ENCODE measurements at regions not wholly inside any gene's neighbourhood (a gene's known extent, or its start where the extent isn't known, plus 50 kb on each side); places are given as distances from the start of the nearest gene placed in this dataset.

DNA sequence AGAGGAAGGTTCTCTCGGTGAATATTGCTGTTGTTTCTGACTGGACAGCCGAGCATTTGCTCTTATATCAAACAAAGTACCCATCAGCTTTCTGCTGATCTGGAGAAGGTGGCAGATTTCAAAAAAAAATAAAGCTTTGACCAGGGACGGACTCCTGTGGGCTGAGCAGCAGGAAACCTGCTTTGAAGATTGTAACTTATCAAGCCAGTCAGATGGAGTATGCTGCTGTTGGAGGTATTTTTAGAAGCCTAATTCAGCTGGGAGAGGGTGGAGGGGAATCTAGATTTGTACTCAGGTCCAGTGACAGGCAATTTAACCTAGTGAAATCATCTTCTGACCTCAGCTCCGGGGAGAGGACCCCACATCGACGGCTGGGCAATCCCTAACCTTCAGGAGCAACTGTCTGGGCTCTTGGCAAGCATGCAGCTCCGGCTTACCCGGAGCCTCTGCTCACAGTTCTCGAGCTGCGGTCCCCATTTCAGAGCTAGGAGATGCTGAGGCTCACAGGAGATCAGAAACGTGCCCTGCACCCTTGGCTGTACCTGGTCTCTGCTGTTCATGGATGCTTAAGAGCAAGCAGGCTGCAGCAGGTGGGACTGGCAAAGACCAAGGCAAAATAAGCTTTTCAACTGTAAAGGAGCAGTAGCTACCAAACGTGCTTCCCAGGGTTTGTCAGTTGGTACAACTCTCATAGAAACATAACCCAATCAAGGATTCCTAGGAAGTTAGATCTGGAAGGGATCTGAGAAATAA, 89.3 kb upstream of the ST8SIA2 start:
- no peaks in the 10 kb centered on the region for H4K20me1 ChIP-seq (ENCODE audit: insufficient read depth, low read length)
- H3K9ac ChIP-seq (ENCODE audit: insufficient read depth, low read length, poor library complexity, severe bottlenecking), result no peak overlapping the region
- 18% methylated on average over 9 of the region's 12 CpGs for WGBS (ENCODE audit: insufficient coverage)
- no peaks in the 10 kb centered on the region for H3K79me2 ChIP-seq (ENCODE audit: insufficient read depth, low read length)
- H3K4me1 Mint-ChIP-seq, result peaks cover 2% of the 10 kb centered on the region
- H3K36me3 ChIP-seq (replicated peaks in 1 of 2; ENCODE audit: control insufficient read depth in 1 of 2, insufficient read depth in 2 of 2, low read length in 2 of 2), result no peaks in the 10 kb centered on the region
- TF ChIP-seq, protein P1, sequence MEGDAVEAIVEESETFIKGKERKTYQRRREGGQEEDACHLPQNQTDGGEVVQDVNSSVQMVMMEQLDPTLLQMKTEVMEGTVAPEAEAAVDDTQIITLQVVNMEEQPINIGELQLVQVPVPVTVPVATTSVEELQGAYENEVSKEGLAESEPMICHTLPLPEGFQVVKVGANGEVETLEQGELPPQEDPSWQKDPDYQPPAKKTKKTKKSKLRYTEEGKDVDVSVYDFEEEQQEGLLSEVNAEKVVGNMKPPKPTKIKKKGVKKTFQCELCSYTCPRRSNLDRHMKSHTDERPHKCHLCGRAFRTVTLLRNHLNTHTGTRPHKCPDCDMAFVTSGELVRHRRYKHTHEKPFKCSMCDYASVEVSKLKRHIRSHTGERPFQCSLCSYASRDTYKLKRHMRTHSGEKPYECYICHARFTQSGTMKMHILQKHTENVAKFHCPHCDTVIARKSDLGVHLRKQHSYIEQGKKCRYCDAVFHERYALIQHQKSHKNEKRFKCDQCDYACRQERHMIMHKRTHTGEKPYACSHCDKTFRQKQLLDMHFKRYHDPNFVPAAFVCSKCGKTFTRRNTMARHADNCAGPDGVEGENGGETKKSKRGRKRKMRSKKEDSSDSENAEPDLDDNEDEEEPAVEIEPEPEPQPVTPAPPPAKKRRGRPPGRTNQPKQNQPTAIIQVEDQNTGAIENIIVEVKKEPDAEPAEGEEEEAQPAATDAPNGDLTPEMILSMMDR (IDR thresholded peaks at IDR 0.05), result no peak
- H3K9me3 ChIP-seq (replicated peaks in 1 of 2; ENCODE audit: control insufficient read depth in 1 of 2, insufficient read depth in 1 of 2, low read length in 2 of 2), result peaks cover 0 to 3% of the 10 kb centered on the region in 2 donors
- H3K4me3 Mint-ChIP-seq, result peak overlapping the region in 1 of 2 donors; percentile 18
- H3K36me3 Mint-ChIP-seq, result no peaks in the 10 kb centered on the region
- no peak for DNase-seq
- H3K9me3 Mint-ChIP-seq, result peaks cover 2 to 10% (median 5%) of the 10 kb centered on the region in 7 donors
- H3K27me3 ChIP-seq (ENCODE audit: control insufficient read depth in 2 of 2, insufficient read depth in 2 of 2, low read length in 2 of 2), result peaks cover 5 to 12% of the 10 kb centered on the region in 2 donors
- intact Hi-C loops (cut with micrococcal nuclease), result no loop called here
- H3K27ac Mint-ChIP-seq, result peak overlapping the region in 1 of 7 donors; percentile 50
- no peak overlapping the region for H2AFZ ChIP-seq (ENCODE audit: insufficient read depth, low read depth, low read length, poor library complexity, severe bottlenecking)
- H3K4me1 ChIP-seq (ENCODE audit: control insufficient read depth in 1 of 2, insufficient read depth in 2 of 2, low read length in 2 of 2), result no peaks in the 10 kb centered on the region
- no peak overlapping the region for H3K4me2 ChIP-seq (replicated peaks; ENCODE audit: extremely low read depth, low read length, poor library complexity, severe bottlenecking)
- H3K27ac ChIP-seq (ENCODE audit: low read depth in 1 of 2, low read length in 2 of 2), result no peak overlapping the region
- H3K27me3 Mint-ChIP-seq (ENCODE audit: low read depth in 3 of 3), result peaks cover 6 to 12% (median 8%) of the 10 kb centered on the region in 3 donors
- H3K4me3 ChIP-seq (replicated peaks in 1 of 3; ENCODE audit: low read depth in 2 of 3, low read length in 3 of 3), result no peak overlapping the region

GRCh38 chr15:92305343-92305742, 88.3 kb upstream of the ST8SIA2 start:
- Histone ChIP-seq H4K20me1 (ENCODE audit: insufficient read depth, low read length) (no peaks in the 10 kb centered on the region), H2AFZ (ENCODE audit: insufficient read depth, low read depth, low read length, poor library complexity, severe bottlenecking) (no peak overlapping the region), H3K9ac (ENCODE audit: insufficient read depth, low read length, poor library complexity, severe bottlenecking) (no peak overlapping the region), H3K79me2 (ENCODE audit: insufficient read depth, low read length) (no peaks in the 10 kb centered on the region), H3K4me2 (replicated peaks; ENCODE audit: extremely low read depth, low read length, poor library complexity, severe bottlenecking) (no peak overlapping the region), H3K27ac (ENCODE audit: low read depth in 1 of 2, low read length in 2 of 2) (no peak overlapping the region), H3K36me3 (replicated peaks in 1 of 2; ENCODE audit: control insufficient read depth in 1 of 2, insufficient read depth in 2 of 2, low read length in 2 of 2) (no peaks in the 10 kb centered on the region), H3K9me3 (replicated peaks in 1 of 2; ENCODE audit: control insufficient read depth in 1 of 2, insufficient read depth in 1 of 2, low read length in 2 of 2) (peaks cover 0 to 3% of the 10 kb centered on the region in 2 donors), H3K27me3 (ENCODE audit: control insufficient read depth in 2 of 2, insufficient read depth in 2 of 2, low read length in 2 of 2) (peaks cover 5 to 12% of the 10 kb centered on the region in 2 donors), H3K4me1 (ENCODE audit: control insufficient read depth in 1 of 2, insufficient read depth in 2 of 2, low read length in 2 of 2) (no peaks in the 10 kb centered on the region), H3K4me3 (replicated peaks in 1 of 3; ENCODE audit: low read depth in 2 of 3, low read length in 3 of 3) (no peak overlapping the region)
- TF ChIP-seq, protein P1 (IDR thresholded peaks at IDR 0.05), result no peak
- peaks cover 2% of the 10 kb centered on the region for H3K4me1 Mint-ChIP-seq
- no peak overlapping the region for H3K4me3 Mint-ChIP-seq
- intact Hi-C loops (cut with micrococcal nuclease), result no loop called here
- 83% methylated on average over 1 of the region's 2 CpGs for WGBS (ENCODE audit: insufficient coverage)
- peaks cover 6 to 12% (median 8%) of the 10 kb centered on the region in 3 donors for H3K27me3 Mint-ChIP-seq (ENCODE audit: low read depth in 3 of 3)
- no peak overlapping the region for H3K27ac Mint-ChIP-seq
- DNase-seq, result no peak
- no peaks in the 10 kb centered on the region for H3K36me3 Mint-ChIP-seq
- H3K9me3 Mint-ChIP-seq, result peaks cover 2 to 10% (median 5%) of the 10 kb centered on the region in 7 donors

All from CD14-positive monocyte (primary cell).